ENCODE measurements at regions not wholly inside any gene's neighbourhood (a gene's known extent, or its start where the extent isn't known, plus 50 kb on each side); places are given as distances from the start of the nearest gene placed in this dataset.

DNA sequence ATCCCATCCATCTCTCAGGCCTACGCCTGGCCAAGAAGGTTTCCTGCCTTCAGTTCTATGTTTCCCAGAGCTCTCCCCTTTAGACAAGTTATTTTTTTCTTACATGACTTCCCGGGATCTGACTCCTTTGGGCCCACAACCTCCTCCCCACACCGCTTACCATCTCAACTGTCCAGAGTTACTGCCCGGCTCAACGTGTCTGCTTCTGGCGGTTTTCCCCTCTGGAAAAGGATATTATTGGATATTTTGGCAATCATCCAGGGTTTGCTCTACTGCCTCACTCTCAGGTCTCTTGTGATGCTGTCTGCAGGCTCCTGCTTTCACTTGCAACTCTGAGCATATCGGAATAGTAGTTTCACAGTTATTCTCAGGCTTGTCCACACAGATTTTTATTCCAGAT, 318.2 kb upstream of the CAMK1G start:
- H3K27ac ChIP-seq (ENCODE audit: low read length) = no peak overlapping the region
- no peaks in the 10 kb centered on the region for H3K79me2 ChIP-seq (replicated peaks; ENCODE audit: insufficient read depth, low read length)
- no peak overlapping the region for H2AFZ ChIP-seq (ENCODE audit: low read depth, low read length)
- no peaks in the 10 kb centered on the region for H3K27me3 ChIP-seq (ENCODE audit: insufficient read depth, low read depth, low read length)
- H3K9me2 ChIP-seq (ENCODE audit: insufficient read depth, low read length) = no peaks in the 10 kb centered on the region
- TF ChIP-seq SMC3 (conservative IDR thresholded peaks at IDR 0.05; ENCODE audit: poor library complexity) (no peak), EZH2 (IDR thresholded peaks at IDR 0.05; ENCODE audit: borderline replicate concordance, insufficient read depth, low read length, poor library complexity, severe bottlenecking) (no peak), REST (IDR thresholded peaks at IDR 0.05; ENCODE audit: borderline replicate concordance) (no peak), RAD21 (conservative IDR thresholded peaks at IDR 0.05) (no peak), MXI1 (conservative IDR thresholded peaks at IDR 0.05; ENCODE audit: poor library complexity, severe bottlenecking) (no peak), EP300 (conservative IDR thresholded peaks at IDR 0.05; ENCODE audit: poor library complexity, severe bottlenecking) (no peak), POLR2AphosphoS5 (IDR thresholded peaks at IDR 0.05) (no peak), TAF1 (IDR thresholded peaks at IDR 0.05; ENCODE audit: low read depth) (no peak)
- TF ChIP-seq, protein P1, sequence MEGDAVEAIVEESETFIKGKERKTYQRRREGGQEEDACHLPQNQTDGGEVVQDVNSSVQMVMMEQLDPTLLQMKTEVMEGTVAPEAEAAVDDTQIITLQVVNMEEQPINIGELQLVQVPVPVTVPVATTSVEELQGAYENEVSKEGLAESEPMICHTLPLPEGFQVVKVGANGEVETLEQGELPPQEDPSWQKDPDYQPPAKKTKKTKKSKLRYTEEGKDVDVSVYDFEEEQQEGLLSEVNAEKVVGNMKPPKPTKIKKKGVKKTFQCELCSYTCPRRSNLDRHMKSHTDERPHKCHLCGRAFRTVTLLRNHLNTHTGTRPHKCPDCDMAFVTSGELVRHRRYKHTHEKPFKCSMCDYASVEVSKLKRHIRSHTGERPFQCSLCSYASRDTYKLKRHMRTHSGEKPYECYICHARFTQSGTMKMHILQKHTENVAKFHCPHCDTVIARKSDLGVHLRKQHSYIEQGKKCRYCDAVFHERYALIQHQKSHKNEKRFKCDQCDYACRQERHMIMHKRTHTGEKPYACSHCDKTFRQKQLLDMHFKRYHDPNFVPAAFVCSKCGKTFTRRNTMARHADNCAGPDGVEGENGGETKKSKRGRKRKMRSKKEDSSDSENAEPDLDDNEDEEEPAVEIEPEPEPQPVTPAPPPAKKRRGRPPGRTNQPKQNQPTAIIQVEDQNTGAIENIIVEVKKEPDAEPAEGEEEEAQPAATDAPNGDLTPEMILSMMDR (IDR thresholded peaks at IDR 0.05; ENCODE audit: poor library complexity, severe bottlenecking) = no peak
- no peak overlapping the region for H3K9ac ChIP-seq (ENCODE audit: low read length)
- no peaks in the 10 kb centered on the region for H3K36me3 ChIP-seq (ENCODE audit: insufficient read depth, low read length)
- no peaks in the 10 kb centered on the region for H3F3A ChIP-seq (ENCODE audit: insufficient read depth, low read length, poor library complexity, severe bottlenecking)
- H3K4me2 ChIP-seq (ENCODE audit: low read length) = no peak overlapping the region
- no peak overlapping the region for H3K4me3 ChIP-seq (ENCODE audit: low read length)
- H4K20me1 ChIP-seq (ENCODE audit: insufficient read depth) = no peaks in the 10 kb centered on the region
- no peaks in the 10 kb centered on the region for H3K9me3 ChIP-seq (ENCODE audit: low read length)

DNA sequence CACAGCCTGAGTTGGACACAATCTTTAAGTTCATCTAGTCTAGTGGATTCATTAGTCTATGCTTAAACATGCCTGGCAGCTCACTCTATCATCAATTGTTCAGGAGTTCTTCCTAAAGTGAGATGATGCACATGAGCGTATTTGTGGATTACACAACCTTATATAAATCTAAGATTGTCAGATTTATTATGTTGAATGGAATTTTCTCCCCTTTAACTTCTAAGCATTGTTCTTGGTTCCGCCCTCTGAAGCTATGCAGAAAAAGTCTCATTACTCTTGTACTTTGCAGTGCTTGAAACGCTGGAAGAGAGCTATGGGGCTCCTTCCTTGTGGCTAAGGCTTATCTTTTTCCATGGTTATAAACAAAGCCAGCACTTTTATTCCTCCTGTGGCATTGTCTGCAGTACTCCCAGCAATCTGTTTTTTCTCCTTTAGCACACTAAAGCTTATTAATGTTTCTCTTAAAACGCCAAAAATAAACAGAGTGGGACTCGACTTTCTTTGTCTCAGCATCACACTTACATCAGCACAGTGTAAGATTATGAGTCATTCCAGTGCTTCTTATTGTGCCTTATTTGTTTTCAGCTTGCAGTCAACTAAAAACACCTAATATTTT, 316.8 kb upstream of the CAMK1G start:
- Histone ChIP-seq H2AFZ (ENCODE audit: low read depth, low read length) (no peak overlapping the region), H3K79me2 (replicated peaks; ENCODE audit: insufficient read depth, low read length) (no peaks in the 10 kb centered on the region), H3F3A (ENCODE audit: insufficient read depth, low read length, poor library complexity, severe bottlenecking) (no peaks in the 10 kb centered on the region), H3K27me3 (ENCODE audit: insufficient read depth, low read depth, low read length) (no peaks in the 10 kb centered on the region), H3K4me3 (ENCODE audit: low read length) (no peak overlapping the region), H3K4me2 (ENCODE audit: low read length) (no peak overlapping the region), H3K36me3 (ENCODE audit: insufficient read depth, low read length) (no peaks in the 10 kb centered on the region), H3K9me3 (ENCODE audit: low read length) (no peaks in the 10 kb centered on the region), H4K20me1 (ENCODE audit: insufficient read depth) (no peaks in the 10 kb centered on the region), H3K9me2 (ENCODE audit: insufficient read depth, low read length) (no peaks in the 10 kb centered on the region), H3K27ac (ENCODE audit: low read length) (no peak overlapping the region), H3K9ac (ENCODE audit: low read length) (no peak overlapping the region)
- TF ChIP-seq EZH2 (IDR thresholded peaks at IDR 0.05; ENCODE audit: borderline replicate concordance, insufficient read depth, low read length, poor library complexity, severe bottlenecking) (no peak), RAD21 (conservative IDR thresholded peaks at IDR 0.05) (no peak), TAF1 (IDR thresholded peaks at IDR 0.05; ENCODE audit: low read depth) (no peak), POLR2AphosphoS5 (IDR thresholded peaks at IDR 0.05) (no peak), EP300 (conservative IDR thresholded peaks at IDR 0.05; ENCODE audit: poor library complexity, severe bottlenecking) (no peak), REST (IDR thresholded peaks at IDR 0.05; ENCODE audit: borderline replicate concordance) (no peak), MXI1 (conservative IDR thresholded peaks at IDR 0.05; ENCODE audit: poor library complexity, severe bottlenecking) (no peak), SMC3 (conservative IDR thresholded peaks at IDR 0.05; ENCODE audit: poor library complexity) (no peak)
- TF ChIP-seq, protein P1 (IDR thresholded peaks at IDR 0.05; ENCODE audit: poor library complexity, severe bottlenecking) = no peak
